ENCODE measurements at regions not wholly inside any gene's neighbourhood (a gene's known extent, or its start where the extent isn't known, plus 50 kb on each side); places are given as distances from the start of the nearest gene placed in this dataset.

DNA sequence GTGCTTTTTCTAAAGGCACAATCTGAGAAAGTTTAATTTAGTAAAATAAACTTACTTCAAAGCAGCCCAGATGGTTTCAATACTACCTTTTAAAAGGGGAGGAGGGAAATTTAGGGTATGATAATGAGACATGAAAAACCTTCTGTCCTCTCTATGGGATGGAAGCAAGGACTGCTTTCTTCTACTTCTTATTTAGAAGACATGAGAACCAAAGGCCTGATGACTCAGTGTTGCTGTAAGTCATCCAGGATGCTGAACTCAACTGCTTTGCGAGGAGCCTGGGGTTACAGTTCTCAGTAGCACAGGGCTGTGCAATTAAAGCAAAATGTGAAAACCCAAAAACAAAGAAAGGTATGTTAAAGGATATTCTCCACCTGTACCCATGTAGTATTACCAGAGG, 140.8 kb upstream of the EDNRA start:
- FAIRE-seq: no peak
- DNase-seq (ENCODE audit: extremely low spot score, insufficient read length, low read depth): no peak

DNA sequence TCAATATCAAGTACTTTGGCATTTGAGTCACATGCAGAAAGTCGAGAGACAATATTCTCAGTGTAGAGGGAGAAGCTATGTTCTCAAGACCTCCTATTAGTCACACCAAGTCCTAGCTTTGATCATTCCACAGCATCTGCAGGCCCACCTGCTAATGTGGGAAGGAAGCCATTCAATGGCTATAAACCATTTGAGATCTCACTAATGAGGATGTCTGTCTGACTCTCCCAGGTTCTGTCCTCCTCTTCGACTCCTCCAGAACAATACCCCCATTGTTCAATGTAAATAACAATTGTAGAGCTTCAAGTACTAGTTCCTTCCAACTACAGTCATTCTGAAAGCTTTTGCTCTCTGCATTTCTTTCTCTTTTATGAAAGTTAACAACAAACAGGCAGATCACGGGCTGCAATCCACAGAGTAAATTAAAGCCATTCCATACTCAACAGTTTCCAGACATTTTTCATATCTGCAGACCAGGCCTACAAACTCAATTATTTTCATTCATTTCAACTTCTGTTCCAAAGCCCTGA, 140.2 kb upstream of the EDNRA start:
- DNase-seq (ENCODE audit: extremely low spot score, insufficient read length, low read depth) (no peak), FAIRE-seq (no peak)

DNA sequence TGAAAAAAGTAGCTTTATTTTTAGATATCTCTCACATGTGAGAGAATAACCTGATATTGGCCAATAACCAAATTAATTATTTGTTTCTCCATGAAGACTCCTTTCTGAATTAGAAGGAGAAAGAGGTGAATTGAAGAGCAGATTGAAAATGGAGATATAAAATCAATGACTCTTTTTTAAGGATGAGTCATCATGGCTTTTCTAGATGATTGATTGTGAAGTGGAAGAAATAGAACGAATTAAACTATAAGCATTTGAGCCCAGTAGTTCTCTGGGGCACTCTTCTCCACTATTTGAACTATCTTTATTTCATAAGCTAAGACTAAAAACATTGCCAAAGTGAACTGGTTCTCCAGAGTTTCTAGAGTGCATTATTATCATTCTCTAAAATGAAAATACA, 137.2 kb upstream of the EDNRA start:
- FAIRE-seq (no peak), DNase-seq (ENCODE audit: extremely low spot score, insufficient read length, low read depth) (no peak)

DNA sequence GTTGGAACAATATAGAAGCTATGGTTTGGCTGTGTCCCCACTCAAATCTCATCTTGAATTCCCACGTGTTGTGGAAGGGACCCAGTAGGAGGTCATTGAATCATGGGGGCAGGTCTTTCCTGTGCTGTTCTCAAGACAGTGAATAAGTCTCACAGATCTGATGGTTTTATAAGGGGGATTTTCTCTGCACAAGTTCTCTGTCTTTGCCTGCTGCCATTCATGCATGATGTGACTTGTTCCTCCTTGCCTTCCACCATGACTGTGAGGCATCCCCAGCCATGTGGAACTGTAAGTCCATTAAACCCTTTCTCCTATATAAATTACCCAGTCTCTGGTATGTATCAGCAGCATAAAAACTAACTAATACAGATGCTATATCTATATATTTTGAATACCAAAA, 135.2 kb upstream of the EDNRA start:
- FAIRE-seq: no peak
- DNase-seq (ENCODE audit: extremely low spot score, insufficient read length, low read depth): no peak

DNA sequence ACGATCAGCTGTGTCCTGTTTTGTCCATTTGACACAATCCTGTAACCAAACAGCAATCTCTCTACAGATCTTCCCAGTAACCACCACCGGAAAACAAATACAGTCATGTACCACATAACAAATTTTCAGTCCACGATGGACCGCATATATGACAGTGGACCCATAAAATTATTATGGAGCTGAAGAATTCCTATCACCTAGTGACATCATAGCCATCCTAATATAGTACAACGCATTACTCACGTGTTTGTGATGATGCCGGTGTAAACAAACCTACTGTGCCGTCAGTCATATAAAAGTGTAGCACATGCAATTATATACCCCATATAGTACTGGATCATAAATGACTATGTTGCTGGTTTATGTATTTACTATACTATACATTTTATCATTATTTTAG, 133.7 kb upstream of the EDNRA start:
- FAIRE-seq (no peak), DNase-seq (ENCODE audit: extremely low spot score, insufficient read length, low read depth) (no peak)

DNA sequence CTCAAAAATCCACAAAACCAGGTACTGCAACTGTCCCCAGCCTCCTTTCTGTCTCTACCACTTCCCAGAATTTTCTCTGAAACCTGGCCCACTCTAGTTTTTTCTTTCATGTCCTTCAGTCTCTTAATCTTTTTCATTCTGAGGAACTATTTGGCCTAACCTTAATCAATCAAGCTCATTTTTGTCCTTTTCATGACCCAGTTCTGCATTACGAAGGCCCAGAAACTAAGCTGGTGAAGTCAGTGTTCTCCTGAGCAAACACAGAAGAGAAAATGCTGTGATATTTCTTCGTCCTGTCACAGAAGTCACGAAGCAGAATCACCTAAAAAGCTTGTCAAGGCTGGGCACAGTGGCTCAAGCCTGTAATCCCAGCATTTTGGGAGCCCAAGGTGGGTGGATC, 131.7 kb upstream of the EDNRA start:
- no peak for FAIRE-seq

DNA sequence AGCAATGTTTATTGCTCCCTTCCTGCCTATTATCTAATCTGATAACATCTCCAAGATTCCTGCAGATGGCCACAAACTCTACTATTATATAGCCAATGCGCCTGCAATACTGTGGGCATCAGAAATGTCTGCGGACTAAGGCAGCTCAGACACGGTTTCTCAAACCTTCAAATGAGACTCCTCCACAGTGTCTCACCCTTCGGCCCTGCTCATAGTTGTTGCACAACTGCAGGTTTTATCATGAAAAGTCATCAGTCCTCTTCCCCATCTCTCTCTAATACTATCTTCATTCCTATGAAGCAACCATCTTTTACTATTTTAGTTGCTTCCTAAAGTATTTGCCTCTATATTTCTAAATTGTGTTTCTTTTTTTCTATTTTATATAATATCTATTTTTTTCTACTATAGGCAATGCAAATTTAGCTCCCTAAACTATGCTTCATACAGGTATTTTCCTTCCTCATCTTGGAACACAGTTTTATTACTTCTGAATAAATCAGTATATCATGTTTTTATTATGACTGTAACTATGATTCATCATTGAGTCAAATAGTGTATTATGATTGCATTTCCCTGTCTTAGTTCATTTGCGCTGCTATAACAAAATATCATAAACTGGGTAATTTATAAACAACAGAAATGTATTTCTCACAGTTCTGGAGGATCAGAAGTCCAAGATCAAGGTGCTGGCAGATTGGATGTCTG, 129.7 kb upstream of the EDNRA start:
- no peak for DNase-seq (ENCODE audit: extremely low spot score, insufficient read length, low read depth)
- no peak for FAIRE-seq

More for the DNA sequence above, 131.7 kb upstream of the EDNRA start:
- DNase-seq (ENCODE audit: extremely low spot score, insufficient read length, low read depth): no peak

DNA sequence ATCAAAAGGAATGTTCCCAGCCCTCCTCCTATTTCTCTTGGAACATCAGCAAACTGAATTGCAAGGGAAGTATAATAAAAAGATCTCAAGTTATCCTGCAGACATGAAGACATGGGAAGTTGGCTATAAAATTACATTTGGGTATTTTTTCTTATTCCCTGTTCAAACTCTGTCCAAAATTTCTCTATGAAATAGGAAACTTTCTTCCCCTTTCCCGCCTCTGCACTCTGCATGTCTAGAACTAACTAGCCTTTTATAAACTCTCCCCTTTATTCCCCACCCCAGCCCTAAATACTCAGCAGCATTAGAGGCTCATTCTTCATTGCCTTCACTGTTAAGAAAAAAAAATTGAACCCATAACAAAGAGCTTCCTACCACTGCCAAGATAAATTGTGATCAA, 126.7 kb upstream of the EDNRA start:
- FAIRE-seq: no peak

DNA sequence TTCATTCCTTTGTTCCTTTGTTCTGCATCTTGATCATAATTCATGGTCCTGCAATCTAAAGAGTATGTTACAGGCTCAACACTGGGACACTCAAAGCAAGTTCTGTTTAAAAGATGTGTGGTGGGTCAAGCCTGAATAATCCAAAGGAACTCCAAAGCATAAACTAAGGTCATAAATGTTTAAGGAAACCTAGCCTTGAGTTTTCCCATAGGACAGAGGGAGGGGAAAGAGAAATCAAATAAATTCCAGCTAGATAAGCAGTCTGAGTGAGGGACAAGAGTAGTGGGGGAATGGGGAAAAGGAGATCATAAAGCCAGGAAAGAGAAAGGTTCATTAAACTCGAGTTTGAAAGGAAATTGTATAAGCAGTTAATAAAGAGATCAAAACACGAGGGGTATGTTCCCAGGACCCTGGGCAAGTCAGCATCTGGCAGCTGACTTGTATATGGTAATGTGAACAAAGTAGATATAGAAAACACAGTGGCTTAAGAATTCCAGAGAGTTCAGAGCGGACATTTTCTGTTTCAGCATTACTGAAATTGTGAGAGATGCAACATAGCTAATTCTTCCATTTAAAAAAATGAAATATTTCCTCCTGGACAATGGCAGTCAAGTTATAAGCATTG, 125.8 kb upstream of the EDNRA start:
- DNase-seq (ENCODE audit: extremely low spot score, insufficient read length, low read depth) (no peak), FAIRE-seq (no peak)

More for the DNA sequence above, 126.7 kb upstream of the EDNRA start:
- DNase-seq (ENCODE audit: extremely low spot score, insufficient read length, low read depth): no peak

DNA sequence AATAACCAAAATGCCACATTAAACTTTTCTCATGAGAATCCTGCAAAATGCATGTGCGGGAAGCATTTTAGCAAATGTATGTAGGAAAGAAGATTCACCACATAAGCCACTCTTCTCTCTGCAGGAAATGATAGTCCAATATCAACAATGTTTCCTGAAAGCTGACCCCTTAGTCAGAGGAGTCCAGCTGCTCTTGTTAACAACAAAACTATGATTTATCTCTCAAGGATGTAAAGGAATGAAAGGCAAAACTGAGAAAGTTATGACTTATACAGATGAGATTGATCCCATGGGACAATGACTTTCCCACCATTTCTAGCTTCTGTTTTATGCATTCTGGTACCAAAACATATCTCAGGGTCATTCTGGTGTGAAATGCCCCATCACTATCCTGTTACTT, 125.0 kb upstream of the EDNRA start:
- FAIRE-seq: no peak
- no peak for DNase-seq (ENCODE audit: extremely low spot score, insufficient read length, low read depth)

DNA sequence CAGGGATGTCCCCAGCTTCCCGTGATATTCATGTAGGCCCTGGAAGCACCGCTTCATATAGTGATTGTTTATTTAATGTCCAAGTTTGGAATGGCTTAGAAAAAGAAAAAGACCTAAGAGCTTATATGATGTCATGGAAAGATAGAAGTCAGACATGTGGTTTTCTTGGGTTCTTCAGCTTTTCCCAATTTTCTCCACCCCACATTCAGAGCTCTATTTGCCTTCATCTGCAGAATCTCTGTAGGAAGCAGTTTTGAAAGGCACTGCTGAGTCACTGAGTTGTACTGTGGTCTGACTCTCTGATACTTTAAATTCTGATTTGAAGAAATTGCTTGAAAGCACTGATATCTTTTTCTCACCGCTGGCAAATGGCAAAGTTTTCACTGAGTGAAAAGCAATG, 120.6 kb upstream of the EDNRA start:
- DNase-seq (ENCODE audit: extremely low spot score, insufficient read length, low read depth) (no peak), FAIRE-seq (no peak)

DNA sequence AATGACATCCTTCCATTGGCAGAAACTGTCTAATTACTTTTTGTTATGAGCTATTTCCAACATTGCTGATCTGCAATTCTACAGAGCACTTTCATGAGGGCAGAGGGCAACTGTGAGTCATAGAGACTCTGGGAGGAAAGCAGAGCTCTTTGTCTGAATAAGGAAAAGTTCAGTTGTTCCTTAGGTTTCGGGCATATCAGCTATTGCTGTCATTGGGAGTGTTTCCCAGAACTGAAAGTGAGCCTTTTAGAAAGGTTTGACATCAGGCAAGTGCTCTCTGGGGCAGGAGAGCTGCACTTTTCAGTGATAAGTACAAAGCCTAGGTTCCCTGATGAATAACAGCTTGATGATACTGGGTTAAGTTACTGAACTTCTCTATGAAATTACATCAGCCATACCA, 119.2 kb upstream of the EDNRA start:
- no peak for FAIRE-seq
- no peak for DNase-seq (ENCODE audit: extremely low spot score, insufficient read length, low read depth)

DNA sequence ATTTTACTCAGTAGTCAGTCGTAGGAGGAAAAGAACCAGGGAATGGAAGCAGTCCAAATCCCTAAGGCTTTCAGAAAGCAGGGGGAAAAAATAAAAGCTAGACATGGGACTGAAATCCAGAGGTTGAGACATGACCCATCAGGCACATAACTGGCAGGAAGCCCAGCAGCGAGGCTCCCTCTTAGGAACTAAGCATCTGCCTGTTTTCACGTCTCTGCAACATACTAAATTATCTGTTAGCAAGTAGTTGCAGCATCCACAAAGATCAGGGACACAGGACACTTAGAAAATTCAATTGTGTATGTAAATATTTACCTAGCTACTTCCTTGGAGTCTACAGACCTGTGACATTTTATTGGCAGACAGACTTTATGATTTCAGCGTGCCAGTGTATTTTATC, 118.0 kb upstream of the EDNRA start:
- DNase-seq (ENCODE audit: extremely low spot score, insufficient read length, low read depth) (no peak), FAIRE-seq (no peak)

DNA sequence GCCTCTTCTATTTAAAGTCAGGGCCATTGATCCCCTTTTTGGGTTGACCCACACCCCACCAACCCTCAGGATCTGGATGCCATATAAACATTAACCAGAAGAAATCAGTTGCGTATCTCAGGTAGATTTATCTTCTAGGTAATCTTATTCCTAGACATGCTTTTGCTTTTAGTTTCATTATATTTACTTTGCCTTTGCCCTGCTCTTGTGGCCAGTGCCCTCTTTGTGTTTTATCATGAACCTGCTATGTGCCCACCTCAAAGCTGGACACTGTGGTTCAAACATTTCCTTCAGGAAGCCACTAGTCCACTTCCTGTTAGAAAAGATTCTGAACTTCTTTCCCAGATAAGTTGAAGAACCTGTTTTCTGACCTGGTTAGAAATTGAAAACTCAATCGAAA, 117.4 kb upstream of the EDNRA start:
- DNase-seq (ENCODE audit: extremely low spot score, insufficient read length, low read depth) (no peak), FAIRE-seq (no peak)

DNA sequence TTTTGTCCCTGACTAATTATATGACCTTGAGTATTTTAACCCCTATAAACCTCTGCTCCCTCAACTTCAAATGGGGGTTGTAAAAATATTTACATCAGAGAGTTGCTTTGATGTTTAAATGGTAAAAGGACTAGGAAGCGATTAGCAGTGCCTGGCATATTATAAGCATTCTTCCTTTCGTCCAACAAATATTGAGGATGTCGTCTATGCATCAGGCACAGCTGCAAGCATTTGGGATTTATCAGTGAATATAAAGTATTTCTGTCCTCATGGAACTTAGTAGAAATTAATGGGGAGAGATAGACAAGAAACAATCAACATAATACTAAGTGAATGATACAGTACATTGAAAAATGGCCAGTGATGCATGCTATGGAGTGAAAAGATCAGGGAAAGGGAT, 115.5 kb upstream of the EDNRA start:
- FAIRE-seq: no peak

DNA sequence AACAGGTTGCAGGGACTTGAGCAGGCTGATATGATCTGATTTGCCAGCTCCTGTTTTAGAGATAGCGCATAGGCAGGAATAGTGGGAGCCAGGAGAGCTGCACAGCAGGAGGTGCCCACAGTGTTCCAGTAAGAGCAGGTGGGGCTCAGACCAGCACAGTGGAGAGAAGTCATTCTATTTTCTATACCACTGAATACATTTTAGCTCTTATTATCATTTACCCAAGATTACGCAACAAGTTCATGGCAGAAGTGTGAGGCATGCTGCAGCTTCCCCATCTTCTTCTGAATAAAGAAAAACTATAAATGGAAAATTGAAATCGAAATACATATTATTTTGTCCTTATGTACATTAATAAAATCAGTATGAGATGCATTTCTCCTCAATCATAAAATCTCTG, 114.7 kb upstream of the EDNRA start:
- DNase-seq (ENCODE audit: extremely low spot score, insufficient read length, low read depth): no peak
- no peak for FAIRE-seq

More for the DNA sequence above, 115.5 kb upstream of the EDNRA start:
- no peak for DNase-seq (ENCODE audit: extremely low spot score, insufficient read length, low read depth)

DNA sequence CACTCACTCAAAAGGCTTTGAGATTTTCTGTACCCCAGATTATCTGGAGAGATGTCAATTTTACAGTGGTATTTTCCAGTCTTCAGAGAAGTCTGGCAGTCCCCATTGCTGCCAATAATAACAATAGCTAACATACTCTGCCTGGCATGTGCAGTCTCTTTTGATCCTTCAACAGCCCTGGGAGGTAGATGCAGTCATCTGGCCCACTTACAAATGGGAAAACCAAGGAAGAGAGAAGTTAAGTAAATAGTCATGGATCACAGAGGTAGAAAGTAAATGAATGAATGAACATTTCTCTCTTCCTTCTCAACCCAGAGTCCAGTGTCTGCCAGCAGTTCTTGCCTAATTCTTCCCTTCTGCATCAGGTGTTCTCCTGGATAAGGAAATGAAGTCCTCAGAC, 113.0 kb upstream of the EDNRA start:
- FAIRE-seq (no peak), DNase-seq (ENCODE audit: extremely low spot score, insufficient read length, low read depth) (no peak)

DNA sequence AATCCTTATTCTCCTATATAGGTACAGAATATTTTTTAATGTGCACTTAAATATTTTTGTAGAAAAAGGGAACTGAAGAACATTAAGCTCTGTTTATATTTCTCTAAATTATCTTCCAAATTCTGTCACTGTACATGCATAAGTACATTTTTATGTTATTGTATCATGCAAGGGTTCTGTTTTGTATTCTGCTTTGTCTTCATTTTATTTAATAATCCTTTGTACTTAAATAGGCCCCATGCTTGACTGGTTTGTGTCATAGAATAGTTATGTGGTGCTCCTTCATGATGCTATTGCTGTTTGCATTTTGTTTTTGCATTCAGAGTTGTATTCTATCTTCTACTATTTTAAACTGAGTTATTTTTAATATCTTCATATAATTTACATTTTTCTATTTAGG, 111.9 kb upstream of the EDNRA start:
- FAIRE-seq (no peak), DNase-seq (ENCODE audit: extremely low spot score, insufficient read length, low read depth) (no peak)

DNA sequence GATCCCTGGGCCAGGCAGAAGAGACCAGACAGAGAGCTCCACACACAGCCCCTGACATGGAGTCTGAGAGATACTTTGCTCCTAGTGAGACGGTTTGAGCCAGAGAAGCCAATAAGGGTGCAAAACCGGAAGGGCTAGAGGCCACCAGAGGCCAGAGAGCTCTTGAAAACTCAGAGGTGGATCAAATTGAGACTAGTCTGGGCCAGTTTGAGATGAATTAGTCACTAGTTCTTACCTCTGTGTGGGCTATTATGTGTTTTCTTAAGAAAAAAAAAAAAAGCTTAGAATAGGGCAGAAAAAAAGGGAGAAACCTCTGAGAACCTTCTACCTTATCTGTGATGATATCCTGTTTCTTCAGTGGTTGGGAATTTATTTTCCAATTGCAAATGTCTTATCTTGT, 110.4 kb upstream of the EDNRA start:
- DNase-seq (ENCODE audit: extremely low spot score, insufficient read length, low read depth) (no peak), FAIRE-seq (no peak)

DNA sequence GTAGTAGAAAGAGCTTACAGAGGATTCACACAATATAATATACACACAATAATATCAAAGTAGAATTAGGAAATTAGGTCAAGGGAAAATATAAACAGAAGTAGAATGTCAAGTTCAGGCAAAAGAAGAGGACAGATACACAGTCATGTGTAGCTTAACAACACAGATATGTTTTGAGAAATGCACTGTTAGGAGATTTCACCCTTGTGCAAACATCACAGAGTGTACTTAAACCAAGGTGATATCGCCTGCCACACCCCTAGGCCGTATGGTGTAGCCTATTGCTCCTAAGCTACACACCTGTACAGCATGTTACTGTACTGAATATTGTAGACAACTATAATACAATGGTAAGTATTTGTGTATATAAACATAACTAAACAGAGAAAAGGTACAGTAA, 110.0 kb upstream of the EDNRA start:
- no peak for DNase-seq (ENCODE audit: extremely low spot score, insufficient read length, low read depth)
- FAIRE-seq: no peak

DNA sequence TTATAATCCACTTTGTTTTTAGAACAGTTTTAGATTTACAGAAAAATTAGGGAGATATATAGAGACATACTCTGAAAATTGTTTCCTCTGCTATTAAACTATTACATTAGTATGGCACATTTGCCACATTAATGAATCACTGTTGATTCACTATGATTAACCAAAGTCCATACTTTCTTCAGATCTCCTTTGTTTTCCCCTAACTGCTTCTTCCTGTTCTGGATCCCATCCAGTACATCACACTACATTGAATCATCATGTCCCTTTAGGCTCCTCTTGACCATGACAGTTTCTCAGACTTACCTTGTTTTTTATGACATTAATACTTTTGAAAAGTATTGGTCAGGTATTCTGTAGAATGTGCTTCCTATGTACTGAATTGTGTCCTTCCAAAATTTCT, 109.2 kb upstream of the EDNRA start:
- no peak for DNase-seq (ENCODE audit: extremely low spot score, insufficient read length, low read depth)
- no peak for FAIRE-seq

DNA sequence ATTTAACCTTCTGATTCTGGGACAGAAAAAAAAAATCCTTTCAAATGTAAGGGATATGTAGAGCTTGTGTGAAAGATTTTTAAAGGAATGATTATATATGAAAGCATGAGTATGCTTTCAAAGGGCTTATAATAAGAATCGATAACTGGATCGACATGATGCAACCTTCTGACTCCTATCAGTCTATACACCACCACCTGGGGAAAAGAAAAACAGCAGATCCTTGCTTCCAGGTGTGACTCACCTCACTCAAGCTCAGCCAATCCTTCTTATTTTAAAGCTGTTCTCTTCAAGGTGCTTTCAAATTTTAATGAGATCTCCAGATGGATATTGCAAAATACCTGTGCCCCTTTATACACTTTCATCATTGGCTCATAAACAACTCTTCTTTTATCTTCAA, 102.1 kb upstream of the EDNRA start:
- FAIRE-seq: no peak
- DNase-seq (ENCODE audit: extremely low spot score, insufficient read length, low read depth): no peak
